ENCODE measurements at regions not wholly inside any gene's neighbourhood (a gene's known extent, or its start where the extent isn't known, plus 50 kb on each side); places are given as distances from the start of the nearest gene placed in this dataset.
A peak's percentile ranks its signal among the peaks of the same experiment; 100 is the strongest.

- Histone ChIP-seq H3K9me3 (no peaks in the 10 kb centered on the region), H3K27ac (no peak overlapping the region), H3K4me2 (no peak overlapping the region), H3K4me3 (no peak overlapping the region), H3K4me1 (no peaks in the 10 kb centered on the region)
- no peak for ATAC-seq
- TF ChIP-seq MAFK (IDR thresholded peaks at IDR 0.05; ENCODE audit: partially characterized antibody): peak; percentile 64
- no peak for TF ChIP-seq RNF2 (IDR thresholded peaks at IDR 0.05; ENCODE audit: borderline replicate concordance, low read depth)
- CTCF ChIA-PET: no interaction called here
- POLR2A ChIA-PET: no interaction called here
- no peak for DNase-seq (ENCODE audit: low read depth in 1 of 2, low spot score in 1 of 2)
- FAIRE-seq: no peak
- WGBS (ENCODE audit: missing lambda C conversion rate): 11% methylated on average over 2 of the region's 2 CpGs
Measured at GRCh38 chr15:37882640-37883039, 51.8 kb upstream of the TMCO5A start.

Small RNA genes lying in the stretch of these regions (small RNA-seq; reads per million reads assigned to genes)
- gene RF00017: 0 reads per million in 6 experiments

Data from A549 (cell line).